H1 (cell line): ENCODE measurements at regions not wholly inside any gene's neighbourhood (a gene's known extent, or its start where the extent isn't known, plus 50 kb on each side); places are given as distances from the start of the nearest gene placed in this dataset.

ENCODE experiments used
- CTCF ChIA-PET: fragments of 300-600 bp; sonication (Branson Sonifier 250); formaldehyde crosslinking; loops from one replicate; lab custom pipeline; 2021; ENCODE audit not compliant: partially characterized antibody; lab: Charles Lee
- POLR2A ChIA-PET: fragments of 300-600 bp; sonication (Branson Sonifier 250); formaldehyde crosslinking; loops from one replicate; lab custom pipeline; 2021; ENCODE audit warnings: inconsistent platforms; ENCODE audit not compliant: partially characterized antibody; lab: Charles Lee
- DNase-seq, 2 experiments: peaks; one replicate each; pipeline versions ENCODE4 v3.0.0 to v3.0.0-alpha.2; 2010 to 2022; ENCODE audit warnings: low spot score in 2 of 2, low read depth in 1 of 2, mixed read lengths in 1 of 2
- FAIRE-seq: peaks from 2 replicates; lab custom pipeline; 2011; peaks lifted over from hg19 to GRCh38; lab: Jason Lieb, UNC
- H2AFZ ChIP-seq: 2 replicates; pipeline ENCODE4 v1.8.1; 2012; ENCODE audit warnings: low read length, inconsistent platforms
- H2AK5ac ChIP-seq: 2 replicates; pipeline ENCODE4 v1.6.1; 2013; ENCODE audit warnings: low read depth, low read length
- H2BK120ac ChIP-seq: replicated peaks from 2 replicates; pipeline ENCODE3; 2013; ENCODE audit warnings: low read depth, low read length, inconsistent platforms
- H2BK12ac ChIP-seq: 2 replicates; pipeline ENCODE4 v1.6.1; 2013; ENCODE audit warnings: low read depth, low read length
- H2BK15ac ChIP-seq: 2 replicates; pipeline ENCODE4 v1.6.1; 2013; ENCODE audit warnings: low read length
- H2BK20ac ChIP-seq: 2 replicates; pipeline ENCODE4 v1.6.1; 2013; ENCODE audit warnings: low read length
- H2BK5ac ChIP-seq: 2 replicates; pipeline ENCODE4 v1.6.1; 2013; ENCODE audit warnings: low read depth, low read length
- H3K14ac ChIP-seq: 2 replicates; pipeline ENCODE4 v1.6.1; 2013; ENCODE audit warnings: inconsistent platforms; ENCODE audit not compliant: insufficient read length
- H3K18ac ChIP-seq: 2 replicates; pipeline ENCODE4 v1.6.1; 2013; ENCODE audit warnings: low read length; ENCODE audit errors: extremely low read depth
- H3K23ac ChIP-seq: 2 replicates; pipeline ENCODE4 v1.6.1; 2013; ENCODE audit warnings: inconsistent platforms; ENCODE audit not compliant: insufficient read length
- H3K23me2 ChIP-seq: 2 replicates; pipeline ENCODE4 v1.6.1; 2013; ENCODE audit warnings: low read depth, low read length
- H3K27ac ChIP-seq: 2 replicates; pipeline ENCODE4 v1.6.1; 2011; ENCODE audit warnings: low read depth, low read length, inconsistent platforms
- H3K27me3 ChIP-seq, 4 experiments: replicated peaks in 1 of 4; 1 replicate in 1 of 4; 2 replicates in 3 of 4; pipeline versions ENCODE4 v1.6.1 to v1.8.1; 2011 to 2013; ENCODE audit warnings: low read length in 3 of 4, mild to moderate bottlenecking in 3 of 4, inconsistent platforms in 2 of 4, mixed read lengths in 2 of 4, moderate library complexity in 1 of 4; ENCODE audit not compliant: control insufficient read depth in 3 of 4, insufficient read depth in 3 of 4; ENCODE audit errors: extremely low read depth in 1 of 4
- H3K36me3 ChIP-seq, 4 experiments: 2 replicates each; pipeline versions ENCODE4 v1.6.1 to v1.8.1; 2011 to 2013; ENCODE audit warnings: mild to moderate bottlenecking in 4 of 4, low read length in 3 of 4, moderate library complexity in 2 of 4, control low read depth in 1 of 4, inconsistent platforms in 1 of 4; ENCODE audit not compliant: insufficient read depth in 4 of 4, control insufficient read depth in 2 of 4
- H3K4ac ChIP-seq: replicated peaks from 2 replicates; pipeline ENCODE3; 2013; ENCODE audit warnings: low read length, low read depth, mixed read lengths, inconsistent platforms; ENCODE audit not compliant: insufficient read length
- H3K4me1 ChIP-seq, 4 experiments: replicated peaks in 1 of 4; 1 replicate in 1 of 4; 2 replicates in 3 of 4; pipeline versions ENCODE4 v1.6.1 to v1.8.1; 2011 to 2013; ENCODE audit warnings: low read length in 3 of 4, inconsistent platforms in 2 of 4, mixed read lengths in 1 of 4; ENCODE audit not compliant: insufficient read depth in 4 of 4, control insufficient read depth in 3 of 4
- H3K4me2 ChIP-seq, 2 experiments: 2 replicates each; pipeline versions ENCODE4 v1.6.1 to v1.8.1; 2011 to 2013; ENCODE audit warnings: low read depth in 2 of 2, low read length in 2 of 2, control low read depth in 1 of 2, inconsistent platforms in 1 of 2, mild to moderate bottlenecking in 1 of 2; ENCODE audit not compliant: insufficient read depth in 1 of 2
- H3K4me3 ChIP-seq, 4 experiments: fragments of 200-600, 300-600 bp in 1 of 4; sonication (generic), shearing (Covaris generic), sonication (Bioruptor Twin) in 1 of 4; 2 replicates each; pipeline versions ENCODE4 v1.5.1 to v1.8.1; 2011 to 2016; ENCODE audit warnings: low read length in 4 of 4, low read depth in 3 of 4, control low read depth in 2 of 4, inconsistent platforms in 2 of 4, mild to moderate bottlenecking in 2 of 4, mixed read lengths in 1 of 4, moderate library complexity in 1 of 4; ENCODE audit not compliant: insufficient read depth in 2 of 4; ENCODE audit errors: extremely low read depth in 1 of 4
- H3K56ac ChIP-seq: replicated peaks from 2 replicates; pipeline ENCODE3; 2013; ENCODE audit warnings: low read depth, mild to moderate bottlenecking, mixed read lengths, low read length, inconsistent platforms; ENCODE audit not compliant: insufficient read length
- H3K79me1 ChIP-seq: 2 replicates; pipeline ENCODE4 v1.6.1; 2013; ENCODE audit warnings: low read depth, low read length, control low read depth
- H3K79me2 ChIP-seq, 2 experiments: 2 replicates each; pipeline versions ENCODE4 v1.6.1 to v1.8.1; 2012 to 2013; ENCODE audit warnings: low read length in 2 of 2, mild to moderate bottlenecking in 2 of 2, inconsistent platforms in 1 of 2; ENCODE audit not compliant: insufficient read depth in 2 of 2, control insufficient read depth in 1 of 2
- H3K9ac ChIP-seq, 4 experiments: replicated peaks in 1 of 4; 1 replicate in 1 of 4; 2 replicates in 3 of 4; pipeline versions ENCODE4 v1.6.1 to v1.8.1; 2011 to 2013; ENCODE audit warnings: low read depth in 3 of 4, low read length in 3 of 4, control low read depth in 2 of 4, mild to moderate bottlenecking in 2 of 4, moderate library complexity in 2 of 4, inconsistent platforms in 1 of 4; ENCODE audit errors: extremely low read depth in 1 of 4
- H3K9me3 ChIP-seq, 2 experiments: 2 replicates each; pipeline versions ENCODE4 v1.6.1 to v1.8.1; 2012 to 2013; ENCODE audit warnings: mild to moderate bottlenecking in 2 of 2, moderate library complexity in 2 of 2, control low read depth in 1 of 2, inconsistent platforms in 1 of 2, low read depth in 1 of 2, low read length in 1 of 2, mixed read lengths in 1 of 2; ENCODE audit not compliant: insufficient read depth in 2 of 2
- H4K20me1 ChIP-seq, 2 experiments: replicated peaks in 1 of 2; 2 replicates each; pipeline versions ENCODE3 to v1.8.1; 2011 to 2013; ENCODE audit warnings: inconsistent platforms in 2 of 2, low read length in 2 of 2, mild to moderate bottlenecking in 1 of 2; ENCODE audit not compliant: insufficient read depth in 2 of 2, control insufficient read depth in 1 of 2
- H4K5ac ChIP-seq: 2 replicates; pipeline ENCODE4 v1.6.1; 2013; ENCODE audit warnings: low read length, low read depth, mixed read lengths, inconsistent platforms; ENCODE audit not compliant: insufficient read length
- H4K8ac ChIP-seq: 2 replicates; pipeline ENCODE4 v1.8.0; 2013; ENCODE audit warnings: mild to moderate bottlenecking, moderate library complexity, low read length, inconsistent platforms; ENCODE audit not compliant: insufficient read depth; ENCODE audit errors: extremely low read depth
- H4K91ac ChIP-seq: replicated peaks from 2 replicates; pipeline ENCODE3; 2013; ENCODE audit warnings: low read length, mixed read lengths, inconsistent platforms; ENCODE audit not compliant: insufficient read length
- ATF2 ChIP-seq: IDR thresholded peaks from 2 replicates; pipeline ENCODE4 v1.6.1; 2012; ENCODE audit warnings: low read length, inconsistent platforms
- EGR1 ChIP-seq: IDR thresholded peaks from 2 replicates; pipeline ENCODE4 v1.6.1; 2011; ENCODE audit warnings: low read depth, low read length, borderline replicate concordance
- EP300 ChIP-seq, 2 experiments: IDR thresholded peaks; 1 replicate in 1 of 2; 2 replicates in 1 of 2; pipeline ENCODE4 v1.6.1; 2011 to 2012; ENCODE audit warnings: low read depth in 2 of 2, low read length in 2 of 2, mild to moderate bottlenecking in 2 of 2, borderline replicate concordance in 1 of 2, inconsistent platforms in 1 of 2, moderate library complexity in 1 of 2
- KDM5A ChIP-seq: fragments of 200-600 bp; IDR thresholded peaks from 2 replicates; pipeline ENCODE4 v1.7.1; 2012; ENCODE audit warnings: mild to moderate bottlenecking, low read length, inconsistent platforms, mixed read lengths
- POLR2AphosphoS5 ChIP-seq: IDR thresholded peaks from 2 replicates; pipeline ENCODE4 v1.6.1; 2011; ENCODE audit warnings: low read depth, low read length
- RBBP5 ChIP-seq: IDR thresholded peaks from 2 replicates; pipeline ENCODE4 v1.7.1; 2012; ENCODE audit warnings: low read depth, mild to moderate bottlenecking, inconsistent platforms, low read length, moderate library complexity, borderline replicate concordance
- RFX5 ChIP-seq: IDR thresholded peaks from 2 replicates; pipeline ENCODE4 v1.6.1; 2011; ENCODE audit warnings: low read depth, low read length, improper control_type of control experiment, borderline replicate concordance
- RXRA ChIP-seq: IDR thresholded peaks from 2 replicates; pipeline ENCODE4 v1.6.1; 2011; ENCODE audit warnings: low read depth, mild to moderate bottlenecking, low read length, moderate library complexity; ENCODE audit not compliant: insufficient read depth
- SAP30 ChIP-seq: fragments of 300-600 bp; sonication (generic); IDR thresholded peaks from 2 replicates; pipeline ENCODE4 v1.7.1; 2012; ENCODE audit warnings: low read length, moderate library complexity, mild to moderate bottlenecking, inconsistent platforms; ENCODE audit not compliant: insufficient read depth, insufficient replicate concordance
- SIN3A ChIP-seq, 2 experiments: IDR thresholded peaks in 1 of 2; conservative IDR thresholded peaks in 1 of 2; 2 replicates each; pipeline ENCODE4 v1.6.1; 2011 to 2012; ENCODE audit warnings: low read length in 2 of 2, improper control_type of control experiment in 1 of 2, low read depth in 1 of 2, mild to moderate bottlenecking in 1 of 2
- SP4 ChIP-seq: IDR thresholded peaks from 2 replicates; pipeline ENCODE4 v1.6.1; 2012; ENCODE audit warnings: low read length, inconsistent platforms
- TAF1 ChIP-seq: IDR thresholded peaks from 2 replicates; pipeline ENCODE4 v1.6.1; 2011; ENCODE audit warnings: mild to moderate bottlenecking, low read depth, low read length
- WGBS, 2 experiments: shearing (Covaris generic) in 1 of 2; methylation state at CpG; one replicate each; pipeline versions ENCODE4 v1.1.6 to v1.1.7; 2013 to 2015; ENCODE audit warnings: low lambda C conversion rate in 2 of 2, mixed read lengths in 2 of 2, inconsistent platforms in 1 of 2, low coverage in 1 of 2, missing lambda C conversion rate in 1 of 2; ENCODE audit not compliant: insufficient replicate concordance in 2 of 2, insufficient coverage in 1 of 2, insufficient read length in 1 of 2; ENCODE audit errors: extremely low coverage in 1 of 2, missing lambda C conversion rate in 1 of 2; 5-methylcytosine and 5-hydroxymethylcytosine counted together

GRCh38 chr2:21924640-21925285 is 801.0 kb downstream of the TDRD15 start:
- DNase-seq, result no peak
- Histone ChIP-seq H3K4me3 (no peak overlapping the region), H3K79me1 (no peaks in the 10 kb centered on the region), H4K20me1 (no peaks in the 10 kb centered on the region), H3K27me3 (no peaks in the 10 kb centered on the region), H3K9ac (no peak overlapping the region), H4K5ac (no peak overlapping the region), H2AFZ (no peak overlapping the region), H3K23me2 (no peaks in the 10 kb centered on the region), H4K91ac (no peak overlapping the region), H3K79me2 (no peaks in the 10 kb centered on the region), H3K36me3 (no peaks in the 10 kb centered on the region), H4K8ac (no peak overlapping the region), H2BK5ac (no peak overlapping the region), H2BK12ac (no peak overlapping the region), H2AK5ac (no peak overlapping the region), H2BK120ac (no peak overlapping the region), H3K4me1 (no peaks in the 10 kb centered on the region), H3K9me3 (no peaks in the 10 kb centered on the region; a peak in 1 of 4 replicates), H2BK20ac (no peak overlapping the region), H3K23ac (no peak overlapping the region), H3K14ac (no peak overlapping the region), H3K27ac (no peak overlapping the region), H3K4me2 (no peak overlapping the region), H3K4ac (no peak overlapping the region), H3K56ac (no peak overlapping the region), H3K18ac (no peak overlapping the region), H2BK15ac (no peak overlapping the region)
- CTCF ChIA-PET, result no interaction called here
- FAIRE-seq, result no peak
- POLR2A ChIA-PET, result no interaction called here
- 96% methylated on average over 2 of the region's 2 CpGs; no CpG with 5 or more reads in 1 of the 2 experiments for WGBS, 2 experiments
- TF ChIP-seq RBBP5 (no peak), RXRA (no peak), ATF2 (no peak), EGR1 (no peak), SIN3A (conservative IDR thresholded peaks at IDR 0.05 in 1 of 2, IDR thresholded peaks at IDR 0.05 in 1 of 2; ENCODE audit: low read depth in 1 of 2, low read length in 2 of 2) (no peak), EP300 (IDR thresholded peaks at IDR 0.05; ENCODE audit: borderline replicate concordance in 1 of 2, low read depth in 2 of 2, low read length in 2 of 2) (no peak), RFX5 (no peak), POLR2AphosphoS5 (no peak), TAF1 (no peak), SP4 (no peak), SAP30 (no peak), KDM5A (no peak)
